Kidney tubule cell (primary cell): ENCODE measurements at regions not wholly inside any gene's neighbourhood (a gene's known extent, or its start where the extent isn't known, plus 50 kb on each side); places are given as distances from the start of the nearest gene placed in this dataset.
A peak's percentile ranks its signal among the peaks of the same experiment; 100 is the strongest.

ENCODE experiments used
- DNase-seq: peaks from one replicate; pipeline ENCODE4 v3.0.0-alpha.2; 2018; ENCODE audit warnings: low spot score

DNA sequence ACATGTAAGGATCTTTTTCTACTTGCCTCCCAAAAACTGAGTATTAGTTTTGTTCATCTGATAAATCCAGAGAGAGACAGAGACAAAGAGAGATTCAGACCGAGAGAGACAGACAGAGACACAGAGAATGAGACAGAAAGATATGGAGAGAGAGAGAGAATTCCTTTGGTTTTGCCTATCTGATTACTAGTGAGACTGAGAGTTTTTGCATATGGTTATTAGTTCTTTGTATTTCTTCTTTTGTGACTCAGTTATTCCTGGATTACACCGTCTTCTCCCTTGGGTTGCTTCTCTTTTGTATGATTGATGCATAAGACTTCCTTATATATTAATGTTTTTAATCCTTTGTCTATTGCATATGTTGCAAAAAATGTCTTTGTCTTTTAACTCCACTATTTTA is 91.2 kb upstream of the SPATA31C2 start:
- DNase-seq = no peak

DNA sequence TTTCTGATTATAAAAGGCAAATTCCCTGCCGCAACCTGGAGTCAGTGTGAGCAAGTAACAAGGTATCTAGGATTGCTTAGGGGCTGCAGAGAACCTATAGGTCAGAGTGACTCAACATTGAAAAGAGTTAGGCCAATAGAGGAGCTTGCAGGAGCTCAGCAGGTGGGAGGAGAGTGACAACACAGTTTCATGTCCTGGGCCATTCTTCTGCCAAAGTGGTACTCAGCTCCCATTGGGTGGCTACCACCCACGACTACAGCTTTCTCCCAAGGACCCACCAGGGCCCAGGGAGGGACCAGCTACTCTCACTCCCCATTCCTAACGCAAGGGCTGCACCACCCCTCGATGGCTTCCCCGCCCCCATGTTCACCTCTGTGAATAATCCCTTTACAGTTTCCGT is 86.7 kb upstream of the SPATA31C2 start:
- DNase-seq = no peak

DNA sequence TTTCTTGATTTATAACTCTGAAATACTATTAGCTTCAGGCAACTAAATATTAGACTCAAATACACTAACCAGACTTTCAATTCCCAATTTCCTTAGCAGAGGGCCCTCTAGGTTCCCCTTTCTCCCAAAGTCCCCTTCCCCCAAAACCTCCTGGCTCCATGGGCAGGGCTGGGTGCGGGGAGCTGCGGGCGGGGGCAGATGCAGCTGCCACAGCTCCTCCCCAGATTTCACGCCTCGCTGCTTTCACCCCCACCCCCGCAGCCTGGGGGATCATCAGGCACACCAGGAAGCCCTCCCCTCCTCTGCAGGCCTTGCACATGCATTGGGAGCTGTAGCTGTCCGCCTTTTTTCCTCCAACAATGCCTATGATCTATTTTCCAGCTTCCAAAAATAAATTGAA is 82.8 kb upstream of the SPATA31C2 start:
- no peak for DNase-seq

DNA sequence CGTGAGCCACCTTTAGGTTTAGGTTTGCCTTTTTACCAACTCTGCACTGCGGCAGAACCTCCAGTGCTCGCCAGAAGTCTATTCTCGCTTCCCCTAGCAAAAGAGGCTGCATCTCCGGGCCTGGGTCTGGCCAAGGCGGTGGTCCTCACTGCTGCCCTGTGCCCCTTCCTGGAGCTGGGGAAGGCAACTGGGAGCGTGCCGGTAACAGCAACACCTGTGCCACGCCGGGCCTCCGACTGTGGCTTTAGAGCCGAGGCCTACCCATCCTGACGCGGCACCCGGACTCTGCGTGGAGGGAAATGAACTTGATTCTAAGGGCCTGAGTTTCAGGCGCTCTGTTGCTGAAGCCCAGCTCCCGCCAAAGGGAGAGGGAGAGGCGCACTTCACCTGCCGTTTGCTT is 82.4 kb upstream of the SPATA31C2 start:
- no peak for DNase-seq

DNA sequence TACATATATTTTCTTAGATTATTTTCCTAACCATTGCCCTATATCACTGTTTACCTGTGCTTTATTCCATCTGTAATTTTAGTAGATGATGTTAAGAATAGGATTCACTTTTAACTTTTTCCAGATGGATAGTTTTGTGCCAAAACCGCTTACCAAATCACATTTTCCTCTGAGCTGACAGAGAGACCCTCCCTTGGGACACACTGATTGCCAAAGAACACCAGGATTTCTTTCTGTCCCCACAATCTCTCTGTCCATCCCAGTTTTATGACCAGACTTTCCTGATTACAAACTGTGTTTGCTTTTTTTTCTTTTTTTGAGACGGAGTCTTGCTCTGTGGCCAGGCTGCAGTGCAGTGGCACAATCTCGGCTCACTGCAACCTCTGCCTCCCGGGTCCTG is 81.3 kb upstream of the SPATA31C2 start:
- DNase-seq = no peak

DNA sequence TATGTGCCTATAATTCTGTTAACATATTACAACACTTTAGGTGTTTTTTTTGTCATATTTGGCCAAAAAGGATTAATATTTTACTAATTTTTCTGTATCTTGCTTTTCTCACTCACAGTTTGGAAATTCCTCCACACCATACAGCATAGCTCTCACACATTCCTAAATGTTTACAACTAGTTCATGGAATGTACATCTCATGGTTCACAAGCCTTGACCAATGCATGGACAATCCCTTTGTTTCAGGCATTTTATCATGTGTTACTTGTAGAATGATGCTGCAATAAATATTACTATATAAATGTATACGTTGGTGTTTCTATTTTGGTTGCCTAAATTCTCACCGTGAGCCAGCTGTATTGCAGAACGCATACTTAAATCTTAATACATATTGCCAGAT is 80.5 kb upstream of the SPATA31C2 start:
- DNase-seq = peak; percentile 66

DNA sequence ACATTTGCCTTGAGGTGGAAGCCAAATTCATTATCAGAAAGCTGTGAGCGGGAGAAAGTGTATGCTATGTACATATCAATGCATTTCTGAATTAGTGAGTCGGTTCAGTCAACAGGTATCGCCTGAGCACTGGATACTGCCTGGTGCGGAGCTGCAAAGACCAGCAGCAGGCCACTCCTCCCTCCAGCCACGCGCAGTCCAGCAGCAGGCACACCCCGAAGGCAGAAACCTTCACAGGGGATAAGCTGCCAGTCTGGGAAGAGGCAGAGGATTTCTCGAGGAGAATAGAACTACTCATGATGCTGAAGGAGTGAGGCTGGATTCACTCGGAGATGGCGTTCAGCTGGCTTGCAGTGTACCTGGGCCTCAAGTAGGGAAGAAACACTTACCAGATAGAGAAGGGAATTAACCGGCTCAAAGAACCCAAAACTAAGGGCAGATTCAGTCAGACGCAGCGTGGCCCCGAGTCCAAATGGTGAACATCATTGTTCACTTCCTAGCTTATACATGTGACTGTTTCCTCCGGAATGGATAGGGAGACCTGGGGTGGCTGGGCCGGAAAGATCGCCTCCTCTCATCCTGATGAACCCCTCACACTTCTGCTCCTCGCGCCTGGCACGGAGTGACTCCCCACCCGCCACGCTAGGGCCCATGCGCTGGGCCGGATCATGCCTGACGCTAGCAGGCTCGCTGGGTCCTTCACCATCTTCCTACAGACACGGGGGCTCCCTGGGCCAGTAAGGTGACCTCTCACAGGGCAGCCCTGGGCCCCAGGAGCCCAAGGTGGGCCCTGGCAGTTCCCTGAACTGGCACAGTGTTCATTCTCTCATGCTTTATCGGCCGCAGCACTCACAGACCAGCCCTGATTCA is 78.1 kb upstream of the SPATA31C2 start:
- DNase-seq = no peak

DNA sequence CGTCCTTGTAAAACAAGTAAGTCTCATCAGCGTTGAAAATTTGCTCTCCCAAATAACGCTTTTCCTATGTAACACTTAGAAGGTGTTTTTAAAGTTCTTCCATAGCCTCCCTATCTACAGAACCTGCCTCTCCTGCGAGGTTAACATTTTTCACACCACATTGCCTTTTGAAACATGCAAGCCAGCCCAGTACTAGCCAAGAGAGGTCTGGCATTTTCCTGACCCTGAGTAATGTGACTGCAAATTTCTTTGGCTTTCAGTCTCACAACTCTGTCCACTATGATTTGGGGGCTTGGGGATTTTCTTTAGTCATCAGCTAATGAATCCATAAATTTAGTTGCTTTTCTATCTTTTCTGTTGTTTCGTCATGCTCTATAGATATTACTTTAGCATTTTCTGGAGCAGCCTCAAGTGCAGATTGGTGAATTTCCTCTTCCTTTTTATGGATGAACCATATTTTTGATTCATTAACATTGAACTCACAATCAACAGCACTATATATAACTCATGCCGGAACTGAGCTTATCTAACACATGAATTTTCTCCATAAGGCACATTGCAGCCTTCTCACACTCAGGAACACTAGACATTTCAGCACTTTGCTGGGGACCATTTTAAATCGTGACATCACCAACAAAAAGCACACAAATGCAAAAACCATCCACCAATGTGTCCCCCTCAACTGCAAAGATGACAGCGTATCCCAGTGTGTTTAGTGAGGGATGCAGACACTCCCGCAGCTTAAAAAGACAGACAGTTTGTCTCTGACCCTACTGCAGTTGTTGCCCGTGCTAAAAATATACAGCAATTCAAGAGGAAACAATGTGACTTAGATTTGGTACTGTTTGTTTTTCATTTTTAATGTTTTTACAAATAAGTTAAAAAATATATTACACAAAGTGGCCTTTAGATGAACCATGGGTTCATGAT is 77.2 kb upstream of the SPATA31C2 start:
- no peak for DNase-seq

DNA sequence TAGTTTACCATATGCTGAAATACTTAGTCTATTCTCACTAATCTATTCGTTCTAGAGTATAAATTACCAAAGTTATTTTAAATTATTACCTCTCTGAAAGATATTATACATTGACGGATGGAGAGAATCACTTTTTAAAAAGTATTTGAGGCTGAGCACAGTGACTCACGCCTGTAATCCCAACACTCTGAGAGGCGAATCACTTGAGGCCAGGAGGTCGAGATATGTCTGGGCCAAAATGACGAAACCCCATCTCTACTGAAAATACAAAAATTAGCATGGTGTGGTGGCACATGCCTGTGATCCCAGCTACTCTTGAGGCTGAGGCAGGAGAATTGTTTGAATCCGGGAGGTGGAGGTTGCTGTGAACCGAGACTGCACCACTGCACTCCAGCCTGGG is 64.0 kb upstream of the SPATA31C2 start:
- no peak for DNase-seq

DNA sequence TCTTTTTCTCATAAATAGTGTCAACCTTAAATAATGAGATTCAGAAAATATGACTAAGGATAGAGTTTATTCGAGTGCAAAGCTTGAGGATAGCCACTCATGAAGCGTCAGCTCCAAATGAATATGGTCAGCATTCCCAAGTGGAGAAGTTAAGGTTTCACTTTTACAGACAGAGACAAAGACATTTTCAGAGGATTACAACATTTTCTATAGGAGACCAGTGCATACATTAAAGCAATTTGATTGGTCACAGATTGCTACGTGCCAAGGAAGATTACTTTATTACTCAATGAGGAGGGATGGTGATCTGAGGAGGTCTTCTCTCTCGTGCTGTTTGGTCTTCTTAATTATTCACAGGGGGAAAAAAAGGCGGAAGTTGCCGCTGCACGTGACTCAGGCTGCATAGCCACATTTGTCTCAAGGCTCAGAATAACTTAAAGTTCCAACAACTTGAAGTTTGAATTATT is 60.1 kb upstream of the SPATA31C2 start:
- peak; percentile 68 for DNase-seq

DNA sequence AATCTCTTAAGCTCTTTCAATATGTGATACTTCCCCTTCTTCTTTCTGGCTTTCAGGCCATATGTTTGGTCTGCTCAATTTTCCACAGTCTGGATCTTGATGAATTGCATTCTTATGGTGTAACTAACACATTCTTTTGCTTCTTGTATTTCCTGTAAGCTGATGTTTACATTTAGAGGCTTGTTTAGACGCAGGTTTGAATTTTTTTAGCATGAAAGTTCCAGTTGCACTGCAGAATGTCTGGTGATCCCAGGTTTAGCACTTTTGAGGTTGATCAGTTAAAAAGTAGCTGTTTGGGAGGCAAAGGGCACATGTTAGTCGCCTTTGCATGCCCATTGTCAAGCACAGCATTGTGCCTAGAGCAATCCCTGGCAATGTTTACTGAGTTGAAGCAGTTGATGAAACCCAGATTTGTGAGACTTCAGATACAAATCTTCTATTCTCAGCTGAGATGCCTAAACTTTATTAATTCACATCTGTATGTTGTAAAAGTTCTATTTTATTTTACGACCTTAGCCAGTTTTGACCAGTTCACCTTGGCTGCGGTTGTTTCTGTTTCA is 59.6 kb upstream of the SPATA31C2 start:
- DNase-seq = peak; percentile 77

DNA sequence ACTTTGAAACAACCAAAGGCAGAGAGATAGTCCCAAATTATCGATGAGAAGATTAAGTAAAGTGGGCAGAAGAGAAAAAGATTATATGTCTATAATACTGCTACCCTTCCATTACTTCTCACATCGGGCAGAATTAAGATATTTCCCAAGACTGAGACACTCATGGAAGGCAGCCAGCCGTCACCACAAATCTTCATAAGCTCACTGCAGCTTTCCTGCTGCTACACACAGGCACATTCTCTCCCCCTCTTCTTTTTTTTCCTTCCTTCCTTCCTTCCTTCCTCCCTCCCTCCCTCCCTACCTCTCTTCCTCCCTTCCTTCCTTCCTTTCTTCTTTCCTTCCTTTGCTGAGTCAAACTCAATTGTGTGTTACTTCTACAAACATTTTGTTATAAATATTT is 58.7 kb upstream of the SPATA31C2 start:
- peak; percentile 60 for DNase-seq

DNA sequence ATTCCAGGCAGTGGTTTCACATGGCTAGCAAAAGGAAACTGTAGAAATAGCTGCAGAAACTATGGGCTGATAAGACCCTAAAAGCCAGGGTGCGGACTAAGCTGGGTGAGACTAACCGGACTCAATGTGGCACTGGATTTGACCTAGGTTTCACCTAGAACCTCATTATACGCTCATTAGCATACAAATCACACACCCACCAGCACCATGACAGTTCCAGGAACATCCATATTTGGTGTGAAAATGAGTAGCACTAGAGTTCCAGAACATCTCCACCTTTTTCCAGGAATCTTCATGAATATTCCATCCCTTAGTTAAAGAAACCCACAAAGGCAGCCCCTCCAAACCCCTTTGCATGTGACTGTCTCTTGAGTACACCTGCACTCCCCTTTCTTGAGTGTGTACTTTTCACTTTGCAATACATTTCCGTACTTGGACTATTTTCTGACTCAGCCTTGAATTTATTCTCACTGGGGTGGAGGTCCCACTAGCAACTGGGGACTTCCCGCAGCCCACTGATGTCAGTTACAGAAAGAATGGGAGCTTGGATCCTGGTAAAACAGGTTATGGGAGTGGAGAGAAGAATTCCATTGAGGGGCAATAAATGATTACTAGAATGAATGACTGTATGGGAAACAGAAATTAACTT is 58.0 kb upstream of the SPATA31C2 start:
- peak; percentile 81 for DNase-seq

DNA sequence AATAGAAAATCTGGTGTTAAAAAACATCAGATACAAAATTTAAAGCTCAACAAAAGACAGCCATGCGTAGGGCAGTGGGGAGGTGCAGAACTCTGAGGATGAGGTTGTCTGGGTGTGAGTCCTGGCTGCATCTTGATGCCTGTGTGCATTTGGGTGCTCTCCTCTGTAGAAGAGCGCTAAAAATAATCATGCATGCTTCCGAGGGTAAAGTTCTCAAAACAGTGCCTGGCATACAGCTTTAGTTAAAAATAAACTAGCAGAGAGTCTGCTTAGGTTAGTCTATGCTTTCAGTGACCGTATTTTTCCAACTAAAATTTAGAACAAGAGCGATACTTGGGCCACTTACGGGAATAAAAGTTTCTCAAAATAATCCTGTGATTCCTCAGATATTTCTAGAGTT is 55.5 kb upstream of the SPATA31C2 start:
- DNase-seq = no peak

DNA sequence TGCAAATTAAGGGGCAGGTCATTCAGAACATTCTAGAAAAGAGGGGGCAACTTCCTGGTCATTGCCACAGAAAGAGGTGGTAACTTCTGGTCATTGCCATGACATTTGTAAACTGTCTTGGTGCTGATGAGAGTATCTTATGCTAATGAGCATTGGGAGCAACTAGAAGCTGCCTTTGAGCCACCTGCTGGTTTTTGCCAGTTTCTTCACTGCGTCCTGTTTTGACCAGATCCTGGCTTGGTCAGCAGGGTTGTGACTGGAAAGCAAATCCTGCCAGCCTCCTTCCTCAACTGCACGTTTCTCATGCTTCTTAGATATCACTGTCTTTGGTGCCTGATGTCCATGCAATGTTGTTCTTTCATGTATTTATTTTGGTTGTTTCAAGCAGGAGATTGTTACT is 53.2 kb upstream of the SPATA31C2 start:
- no peak for DNase-seq

DNA sequence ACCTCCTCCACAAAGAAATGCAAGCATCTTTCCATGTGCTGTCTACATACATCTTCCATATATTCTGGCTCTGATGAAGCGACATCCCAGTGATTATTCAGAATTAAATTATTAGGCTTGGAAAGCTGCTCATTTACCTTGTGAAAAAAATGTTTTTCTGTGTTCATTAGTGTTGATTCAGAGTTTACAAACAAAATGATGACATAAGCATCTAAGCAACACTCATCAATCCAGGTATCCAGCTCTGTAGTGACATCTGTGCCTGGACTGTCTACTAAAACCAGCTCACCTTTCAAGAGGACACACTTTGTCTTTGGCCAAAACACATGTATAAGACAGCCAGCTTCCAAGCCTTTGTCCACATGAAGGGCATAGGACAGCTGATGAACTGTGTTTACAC is 51.1 kb upstream of the SPATA31C2 start:
- DNase-seq = no peak
